ENCODE measurements at regions not wholly inside any gene's neighbourhood (a gene's known extent, or its start where the extent isn't known, plus 50 kb on each side); places are given as distances from the start of the nearest gene placed in this dataset.

DNA sequence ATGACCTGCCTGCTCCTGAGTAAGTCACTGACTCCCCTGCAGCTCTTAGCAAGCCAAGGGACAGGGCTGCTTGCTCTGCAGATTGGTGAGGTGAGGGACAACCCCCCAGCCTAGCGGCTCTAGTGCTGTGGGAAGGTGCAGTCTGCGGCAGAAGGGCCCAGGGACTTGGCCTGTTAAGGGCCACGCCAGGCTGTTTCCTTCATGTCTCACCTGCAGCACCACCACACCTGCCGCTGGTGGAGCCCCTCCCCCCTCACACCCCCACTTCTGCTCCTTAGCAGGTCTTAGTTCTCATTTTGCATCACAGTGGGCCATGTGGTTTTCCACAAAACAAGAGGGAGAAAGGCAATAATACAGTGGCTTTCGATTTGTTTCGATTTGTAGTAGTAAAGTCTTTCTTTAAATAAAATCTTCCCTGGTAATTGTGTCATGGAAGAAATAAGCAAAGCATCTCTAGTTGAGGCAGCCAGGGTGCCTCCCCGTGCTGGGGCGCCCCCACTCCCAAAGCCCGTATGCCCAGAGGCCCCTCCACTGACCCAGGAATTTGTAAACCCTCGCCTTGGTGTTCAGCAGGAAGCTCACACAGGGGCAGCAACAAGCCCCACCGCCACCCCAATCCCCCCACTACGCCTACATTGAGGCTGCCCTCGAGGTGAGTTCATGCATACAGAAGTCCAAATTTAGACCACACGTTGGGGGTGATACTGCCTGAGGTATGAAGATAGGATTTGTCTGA, 86.5 kb upstream of the CLDN5 start:
- ATAC-seq (ENCODE audit: low read depth), result no peak
- no peak overlapping the region for H3K27ac ChIP-seq (ENCODE audit: low read length in 2 of 2)
- POLR2A ChIA-PET, result no interaction called here
- Mint-ChIP-seq H3K27ac (no peak overlapping the region), H3K4me3 (no peak overlapping the region), H3K4me1 (peaks cover 11% of the 10 kb centered on the region), H3K9me3 (ENCODE audit: insufficient read depth) (no peaks in the 10 kb centered on the region), H3K27me3 (peaks cover 52% of the 10 kb centered on the region)
- no peak overlapping the region for H2AFZ ChIP-seq (ENCODE audit: insufficient read depth, low read depth, low read length, poor library complexity, severe bottlenecking)
- CTCF ChIA-PET, result interaction anchor here (0.7 kb wide), 1 partner anchor 12 kb away, joined by 3 read pairs; no protein-coding TSS in a partner anchor
- H3K9ac ChIP-seq (ENCODE audit: low read length), result no peak overlapping the region
- intact Hi-C loops (cut with micrococcal nuclease), result no loop called here
- H3K79me2 ChIP-seq (ENCODE audit: control insufficient read depth, insufficient read depth, low read length), result no peaks in the 10 kb centered on the region
- H3K9me3 ChIP-seq (ENCODE audit: control extremely low read depth in 1 of 3, control insufficient read depth in 2 of 3, insufficient read depth in 1 of 3, low read length in 2 of 3), result no peaks in the 10 kb centered on the region
- H3K36me3 ChIP-seq (replicated peaks in 1 of 2; ENCODE audit: control extremely low read depth in 1 of 2, control insufficient read depth in 1 of 2, extremely low read depth in 1 of 2, insufficient read depth in 2 of 2, low read length in 1 of 2), result no peaks in the 10 kb centered on the region
- H3K4me1 ChIP-seq (ENCODE audit: control insufficient read depth in 2 of 2, insufficient read depth in 2 of 2, low read length in 2 of 2), result peaks cover 0 to 25% of the 10 kb centered on the region in 2 donors
- no peak for TF ChIP-seq EZH2 (IDR thresholded peaks at IDR 0.05; ENCODE audit: borderline replicate concordance, insufficient read depth, low read depth, low read length, poor library complexity, severe bottlenecking)
- TF ChIP-seq, protein P1, sequence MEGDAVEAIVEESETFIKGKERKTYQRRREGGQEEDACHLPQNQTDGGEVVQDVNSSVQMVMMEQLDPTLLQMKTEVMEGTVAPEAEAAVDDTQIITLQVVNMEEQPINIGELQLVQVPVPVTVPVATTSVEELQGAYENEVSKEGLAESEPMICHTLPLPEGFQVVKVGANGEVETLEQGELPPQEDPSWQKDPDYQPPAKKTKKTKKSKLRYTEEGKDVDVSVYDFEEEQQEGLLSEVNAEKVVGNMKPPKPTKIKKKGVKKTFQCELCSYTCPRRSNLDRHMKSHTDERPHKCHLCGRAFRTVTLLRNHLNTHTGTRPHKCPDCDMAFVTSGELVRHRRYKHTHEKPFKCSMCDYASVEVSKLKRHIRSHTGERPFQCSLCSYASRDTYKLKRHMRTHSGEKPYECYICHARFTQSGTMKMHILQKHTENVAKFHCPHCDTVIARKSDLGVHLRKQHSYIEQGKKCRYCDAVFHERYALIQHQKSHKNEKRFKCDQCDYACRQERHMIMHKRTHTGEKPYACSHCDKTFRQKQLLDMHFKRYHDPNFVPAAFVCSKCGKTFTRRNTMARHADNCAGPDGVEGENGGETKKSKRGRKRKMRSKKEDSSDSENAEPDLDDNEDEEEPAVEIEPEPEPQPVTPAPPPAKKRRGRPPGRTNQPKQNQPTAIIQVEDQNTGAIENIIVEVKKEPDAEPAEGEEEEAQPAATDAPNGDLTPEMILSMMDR (IDR thresholded peaks at IDR 0.05), result no peak
- 45% methylated on average over 5 of the region's 14 CpGs for WGBS (ENCODE audit: insufficient coverage)
- peaks cover 0 to 29% (median 11%) of the 10 kb centered on the region in 4 experiments for H3K27me3 ChIP-seq (replicated peaks in 1 of 4; ENCODE audit: control extremely low read depth in 1 of 4, control insufficient read depth in 3 of 4, insufficient read depth in 4 of 4, low read length in 3 of 4)
- DNase-seq, result no peak
- no peaks in the 10 kb centered on the region for H4K20me1 ChIP-seq (ENCODE audit: control insufficient read depth, insufficient read depth, low read length, poor library complexity, severe bottlenecking)
- H3K4me3 ChIP-seq (ENCODE audit: control extremely low read depth in 1 of 5, extremely low read depth in 1 of 5, insufficient read depth in 1 of 5, low read depth in 2 of 5, low read length in 4 of 5), result no peak overlapping the region
- no peak overlapping the region for H3K4me2 ChIP-seq (replicated peaks; ENCODE audit: low read depth, low read length, poor library complexity, severe bottlenecking)

DNA sequence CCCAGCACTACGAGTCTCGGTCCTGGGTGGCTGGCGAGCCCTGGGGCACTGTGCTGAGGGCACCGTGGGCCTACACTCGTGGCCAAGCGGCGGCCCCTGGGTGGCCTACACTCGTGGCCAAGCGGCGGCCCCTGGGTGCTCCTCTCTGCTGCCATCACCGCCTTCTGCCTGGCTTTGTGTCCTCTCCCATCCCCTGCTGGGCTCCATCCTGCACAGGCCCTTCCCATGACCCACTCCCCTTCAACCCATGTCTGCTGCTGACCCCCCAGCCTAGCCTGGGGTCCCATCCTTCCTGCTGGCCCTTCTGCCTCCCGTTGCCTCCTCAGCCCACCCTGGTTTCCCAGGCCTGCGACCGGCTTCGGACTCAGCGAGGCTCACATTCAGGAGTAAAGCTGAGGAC, 87.4 kb upstream of the CLDN5 start:
- Histone ChIP-seq H4K20me1 (ENCODE audit: control insufficient read depth, insufficient read depth, low read length, poor library complexity, severe bottlenecking) (no peaks in the 10 kb centered on the region), H3K79me2 (ENCODE audit: control insufficient read depth, insufficient read depth, low read length) (no peaks in the 10 kb centered on the region), H3K9me3 (ENCODE audit: control extremely low read depth in 1 of 3, control insufficient read depth in 2 of 3, insufficient read depth in 1 of 3, low read length in 2 of 3) (no peaks in the 10 kb centered on the region), H3K36me3 (replicated peaks in 1 of 2; ENCODE audit: control extremely low read depth in 1 of 2, control insufficient read depth in 1 of 2, extremely low read depth in 1 of 2, insufficient read depth in 2 of 2, low read length in 1 of 2) (no peaks in the 10 kb centered on the region), H3K4me1 (ENCODE audit: control insufficient read depth in 2 of 2, insufficient read depth in 2 of 2, low read length in 2 of 2) (peaks cover 0 to 25% of the 10 kb centered on the region in 2 donors), H3K4me2 (replicated peaks; ENCODE audit: low read depth, low read length, poor library complexity, severe bottlenecking) (no peak overlapping the region), H2AFZ (ENCODE audit: insufficient read depth, low read depth, low read length, poor library complexity, severe bottlenecking) (no peak overlapping the region), H3K4me3 (ENCODE audit: control extremely low read depth in 1 of 5, extremely low read depth in 1 of 5, insufficient read depth in 1 of 5, low read depth in 2 of 5, low read length in 4 of 5) (no peak overlapping the region), H3K27me3 (replicated peaks in 1 of 4; ENCODE audit: control extremely low read depth in 1 of 4, control insufficient read depth in 3 of 4, insufficient read depth in 4 of 4, low read length in 3 of 4) (peaks cover 0 to 25% (median 11%) of the 10 kb centered on the region in 4 experiments), H3K27ac (ENCODE audit: low read length in 2 of 2) (no peak overlapping the region), H3K9ac (ENCODE audit: low read length) (no peak overlapping the region)
- peaks cover 47% of the 10 kb centered on the region for H3K27me3 Mint-ChIP-seq
- ChIA-PET CTCF (no interaction called here), POLR2A (no interaction called here)
- intact Hi-C loops (cut with micrococcal nuclease), result no loop called here
- H3K4me3 Mint-ChIP-seq, result no peak overlapping the region
- ATAC-seq (ENCODE audit: low read depth) (no peak), DNase-seq (no peak)
- TF ChIP-seq EZH2 (IDR thresholded peaks at IDR 0.05; ENCODE audit: borderline replicate concordance, insufficient read depth, low read depth, low read length, poor library complexity, severe bottlenecking), result no peak
- TF ChIP-seq, protein P1 (IDR thresholded peaks at IDR 0.05), result no peak
- H3K9me3 Mint-ChIP-seq (ENCODE audit: insufficient read depth), result no peaks in the 10 kb centered on the region
- no peak overlapping the region for H3K27ac Mint-ChIP-seq
- 93% methylated on average over 16 of the region's 16 CpGs for WGBS (ENCODE audit: insufficient coverage)
- H3K4me1 Mint-ChIP-seq, result peaks cover 11% of the 10 kb centered on the region
